Smooth muscle cell (in vitro differentiated cells): ENCODE measurements at regions not wholly inside any gene's neighbourhood (a gene's known extent, or its start where the extent isn't known, plus 50 kb on each side); places are given as distances from the start of the nearest gene placed in this dataset.

ENCODE experiments used
- DNase-seq: peaks from one replicate; lab custom pipeline; 2025; ENCODE audit not compliant: unreplicated experiment; lab: John Stamatoyannopoulos, UW
- H2AFZ ChIP-seq: fragments of 200-600 bp; sonication (generic); 2 replicates; pipeline ENCODE4 v1.6.0; 2016; ENCODE audit warnings: antibody characterized with exemption, low read depth, mild to moderate bottlenecking
- H3F3A ChIP-seq: fragments of 200-600 bp; sonication (generic); 2 replicates; pipeline ENCODE4 v1.6.0; 2017; ENCODE audit warnings: antibody characterized with exemption, low read depth
- H3K27ac ChIP-seq: fragments of 200-600 bp; sonication (generic); 2 replicates; pipeline ENCODE4 v1.5.1; 2016; ENCODE audit warnings: low read depth, mild to moderate bottlenecking
- H3K27me3 ChIP-seq: fragments of 200-600 bp; sonication (generic); 2 replicates; pipeline ENCODE4 v1.6.1; 2016; ENCODE audit warnings: low read depth, mild to moderate bottlenecking
- H3K36me3 ChIP-seq: fragments of 200-600 bp; sonication (generic); 2 replicates; pipeline ENCODE4 v1.5.1; 2016; ENCODE audit warnings: low read depth
- H3K4me1 ChIP-seq: fragments of 200-600 bp; sonication (generic); 2 replicates; pipeline ENCODE4 v1.5.1; 2016; ENCODE audit warnings: low read depth
- H3K4me2 ChIP-seq: fragments of 200-600 bp; sonication (generic); 2 replicates; pipeline ENCODE4 v1.6.0; 2016; ENCODE audit warnings: mild to moderate bottlenecking
- H3K4me3 ChIP-seq: fragments of 200-600 bp; sonication (generic); 2 replicates; pipeline ENCODE4 v1.5.1; 2016; ENCODE audit warnings: mild to moderate bottlenecking
- H3K79me2 ChIP-seq: fragments of 200-600 bp; sonication (generic); 2 replicates; pipeline ENCODE4 v1.6.0; 2016; ENCODE audit warnings: low read depth, mild to moderate bottlenecking
- H3K9ac ChIP-seq: fragments of 200-600 bp; sonication (generic); 2 replicates; pipeline ENCODE4 v1.6.0; 2016; ENCODE audit warnings: low read depth
- H3K9me3 ChIP-seq: fragments of 200-600 bp; sonication (generic); replicated peaks from 2 replicates; pipeline ENCODE4 v1.5.1; 2016; ENCODE audit warnings: low read depth
- H4K20me1 ChIP-seq: fragments of 200-600 bp; sonication (generic); 2 replicates; pipeline ENCODE4 v1.6.0; 2016; ENCODE audit warnings: low read depth
- CTCF ChIP-seq: fragments of 200-600 bp; sonication (generic); IDR thresholded peaks from 2 replicates; pipeline ENCODE4 v1.5.1; 2017; ENCODE audit warnings: borderline replicate concordance, mild to moderate bottlenecking, antibody characterized with exemption; ENCODE audit not compliant: insufficient read depth, poor library complexity, severe bottlenecking
- WGBS: methylation state at CpG from one replicate; pipeline ENCODE4 v1.1.7; 2016; ENCODE audit warnings: low lambda C conversion rate; 5-methylcytosine and 5-hydroxymethylcytosine counted together

DNA sequence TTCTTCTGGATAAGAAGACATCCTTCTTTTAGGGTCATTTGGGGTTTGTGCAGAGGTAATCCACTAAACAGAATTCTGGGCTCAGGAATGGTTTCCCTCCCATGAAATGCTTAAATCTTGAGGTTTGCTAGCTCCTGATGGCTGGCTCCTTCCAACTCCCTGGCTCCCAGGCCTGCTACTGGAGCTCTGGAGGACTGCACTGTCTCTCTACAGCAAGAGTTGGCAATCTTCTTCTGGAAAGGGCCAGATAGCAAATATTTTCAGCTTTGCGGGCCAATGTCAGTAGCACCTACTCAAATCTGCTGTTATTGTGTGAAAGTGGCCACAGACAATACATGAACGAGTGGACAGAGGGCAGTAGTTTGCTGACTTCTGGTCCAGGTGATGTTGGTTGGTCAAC is 174.2 kb upstream of the CTBP2 start:
- no peak for TF ChIP-seq CTCF
- Histone ChIP-seq H3F3A (no peaks in the 10 kb centered on the region), H3K4me1 (no peaks in the 10 kb centered on the region), H4K20me1 (no peaks in the 10 kb centered on the region), H3K36me3 (no peaks in the 10 kb centered on the region), H2AFZ (no peak overlapping the region), H3K27ac (no peak overlapping the region), H3K27me3 (no peaks in the 10 kb centered on the region), H3K4me2 (no peak overlapping the region), H3K79me2 (no peaks in the 10 kb centered on the region), H3K4me3 (no peak overlapping the region), H3K9ac (no peak overlapping the region), H3K9me3 (no peaks in the 10 kb centered on the region)
- WGBS = 83% methylated on average over 2 of the region's 2 CpGs
- no peak for DNase-seq

DNA sequence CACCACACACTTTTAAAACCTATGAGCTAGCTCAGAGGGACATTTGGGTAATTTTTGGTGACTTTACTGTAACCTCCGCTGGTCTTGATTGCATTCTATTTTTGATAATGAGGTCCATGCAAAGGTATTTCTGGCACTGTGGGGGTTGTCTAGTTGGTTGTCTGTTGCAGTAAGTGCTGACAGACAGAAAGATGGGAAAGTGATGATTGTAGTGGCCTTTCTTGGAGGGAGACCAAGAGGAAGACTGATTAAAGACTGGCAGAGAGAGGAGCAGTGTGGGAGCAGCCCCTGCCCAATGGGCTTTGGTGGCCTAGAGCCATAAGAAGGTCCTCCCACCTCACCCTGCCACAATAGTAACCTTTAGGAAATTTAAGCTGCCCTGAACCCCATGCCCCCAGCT is 173.4 kb upstream of the CTBP2 start:
- Histone ChIP-seq H3K9ac (no peak overlapping the region), H3K4me1 (no peaks in the 10 kb centered on the region), H3K4me3 (no peak overlapping the region), H3K36me3 (no peaks in the 10 kb centered on the region), H3K4me2 (no peak overlapping the region), H3K9me3 (no peaks in the 10 kb centered on the region), H3K79me2 (no peaks in the 10 kb centered on the region), H2AFZ (no peak overlapping the region), H4K20me1 (no peaks in the 10 kb centered on the region), H3F3A (no peaks in the 10 kb centered on the region), H3K27ac (no peak overlapping the region), H3K27me3 (no peaks in the 10 kb centered on the region)
- no peak for TF ChIP-seq CTCF
- WGBS = 89% methylated on average over 1 of the region's 1 CpG
- no peak for DNase-seq

GRCh38 chr10:125333209-125333591 is 172.8 kb upstream of the CTBP2 start:
- Histone ChIP-seq H2AFZ (no peak overlapping the region), H3K79me2 (no peaks in the 10 kb centered on the region), H3K9me3 (no peaks in the 10 kb centered on the region), H3K36me3 (no peaks in the 10 kb centered on the region), H3K27ac (no peak overlapping the region), H3K4me1 (no peaks in the 10 kb centered on the region), H3K9ac (no peak overlapping the region), H3K4me3 (no peak overlapping the region), H3K4me2 (no peak overlapping the region), H4K20me1 (no peaks in the 10 kb centered on the region), H3F3A (no peaks in the 10 kb centered on the region), H3K27me3 (no peaks in the 10 kb centered on the region)
- WGBS = 85% methylated on average over 4 of the region's 4 CpGs
- no peak for DNase-seq
- TF ChIP-seq CTCF = no peak

GRCh38 chr10:125332548-125333208 is 172.3 kb upstream of the CTBP2 start:
- Histone ChIP-seq H3K4me3 (no peak overlapping the region), H3K9ac (no peak overlapping the region), H3K27me3 (no peaks in the 10 kb centered on the region), H3K79me2 (no peaks in the 10 kb centered on the region), H3K9me3 (no peaks in the 10 kb centered on the region), H2AFZ (no peak overlapping the region), H3K4me2 (no peak overlapping the region), H4K20me1 (no peaks in the 10 kb centered on the region), H3K36me3 (no peaks in the 10 kb centered on the region), H3K4me1 (no peaks in the 10 kb centered on the region), H3K27ac (no peak overlapping the region), H3F3A (no peaks in the 10 kb centered on the region)
- 89% methylated on average over 6 of the region's 6 CpGs for WGBS
- no peak for DNase-seq
- TF ChIP-seq CTCF = no peak
